ENCODE measurements at regions not wholly inside any gene's neighbourhood (a gene's known extent, or its start where the extent isn't known, plus 50 kb on each side); places are given as distances from the start of the nearest gene placed in this dataset.

GRCh38 chr3:166013073-166013679 lies 176.0 kb upstream of the BCHE start:
- DNase-seq (ENCODE audit: low read depth, low spot score), result peak; percentile 64
- H3K4me3 ChIP-seq (ENCODE audit: low read depth, low read length), result no peak overlapping the region
- in situ Hi-C loops (cut with HindIII; ENCODE audit: low sequenced_read_pairs), result no loop called here
- TF ChIP-seq CTCF (IDR thresholded peaks at IDR 0.05; ENCODE audit: low read depth, low read length), result peak; percentile 32

GRCh38 chr3:166011771-166012170 lies 174.5 kb upstream of the BCHE start:
- H3K4me3 ChIP-seq (ENCODE audit: low read depth, low read length), result no peak overlapping the region
- in situ Hi-C loops (cut with HindIII; ENCODE audit: low sequenced_read_pairs), result no loop called here
- TF ChIP-seq CTCF (IDR thresholded peaks at IDR 0.05; ENCODE audit: low read depth, low read length), result no peak
- no peak for DNase-seq (ENCODE audit: low read depth, low spot score)

- DNase-seq (ENCODE audit: low read depth, low spot score), result no peak
- no peak for TF ChIP-seq CTCF (IDR thresholded peaks at IDR 0.05; ENCODE audit: low read depth, low read length)
- no peak overlapping the region for H3K4me3 ChIP-seq (ENCODE audit: low read depth, low read length)
- in situ Hi-C loops (cut with HindIII; ENCODE audit: low sequenced_read_pairs), result no loop called here
These were observed 167.9 kb upstream of the BCHE start for GRCh38 chr3:166005126-166005525.

GRCh38 chr3:165994293-165994692 lies 157.1 kb upstream of the BCHE start:
- in situ Hi-C loops (cut with HindIII; ENCODE audit: low sequenced_read_pairs), result no loop called here

GRCh38 chr3:165984589-165984988 lies 147.4 kb upstream of the BCHE start:
- no peak for TF ChIP-seq CTCF (IDR thresholded peaks at IDR 0.05; ENCODE audit: low read depth, low read length)
- in situ Hi-C loops (cut with HindIII; ENCODE audit: low sequenced_read_pairs), result no loop called here
- no peak overlapping the region for H3K4me3 ChIP-seq (ENCODE audit: low read depth, low read length)

More at GRCh38 chr3:165994293-165994692, 157.1 kb upstream of the BCHE start:
- H3K4me3 ChIP-seq (ENCODE audit: low read depth, low read length), result no peak overlapping the region
- TF ChIP-seq CTCF (IDR thresholded peaks at IDR 0.05; ENCODE audit: low read depth, low read length), result no peak
- no peak for DNase-seq (ENCODE audit: low read depth, low spot score)

GRCh38 chr3:165983284-165983683 lies 146.1 kb upstream of the BCHE start:
- no peak for TF ChIP-seq CTCF (IDR thresholded peaks at IDR 0.05; ENCODE audit: low read depth, low read length)
- in situ Hi-C loops (cut with HindIII; ENCODE audit: low sequenced_read_pairs), result no loop called here
- peak; percentile 30 for DNase-seq (ENCODE audit: low read depth, low spot score)
- H3K4me3 ChIP-seq (ENCODE audit: low read depth, low read length), result no peak overlapping the region

More at GRCh38 chr3:165984589-165984988, 147.4 kb upstream of the BCHE start:
- DNase-seq (ENCODE audit: low read depth, low spot score), result no peak

All from astrocyte of the spinal cord (primary cell).